Thoracic aorta (tissue), 2 donors: ENCODE measurements at regions not wholly inside any gene's neighbourhood (a gene's known extent, or its start where the extent isn't known, plus 50 kb on each side); places are given as distances from the start of the nearest gene placed in this dataset.
"Not testable (repeated sequence)": the region's sequence is repeated elsewhere in the genome, so short reads cannot be mapped to it uniquely, and the experiment has no call there.

Experiments used
- ATAC-seq: fragments of 150-250 bp; one replicate; pipeline ENCODE4 v1.8.0; 2017; ENCODE audit warnings: low read depth; ENCODE audit not compliant: insufficient number of reproducible peaks, low FRiP score
- DNase-seq: peaks from one replicate; pipeline ENCODE4 v3.0.0-alpha.2; 2020; ENCODE audit warnings: low spot score
- H3K27ac ChIP-seq, 2 donors: fragments of 200-600 bp; sonication (generic); 1 replicate in 1 of 2; 2 replicates in 1 of 2; pipeline ENCODE4 v1.5.1; 2016; ENCODE audit warnings: mild to moderate bottlenecking in 2 of 2, moderate library complexity in 2 of 2
- H3K27me3 ChIP-seq: fragments of 200-600 bp; sonication (generic); replicated peaks from 2 replicates; pipeline ENCODE4 v1.6.0; 2016; ENCODE audit warnings: mild to moderate bottlenecking; ENCODE audit not compliant: insufficient read depth
- H3K36me3 ChIP-seq: fragments of 200-600 bp; sonication (generic); one replicate; pipeline ENCODE4 v1.5.1; 2016
- H3K4me1 ChIP-seq, 2 donors: fragments of 200-600 bp; sonication (generic); 1 replicate in 1 of 2; 2 replicates in 1 of 2; pipeline versions ENCODE4 v1.5.1 to v1.6.0; 2016; ENCODE audit warnings: low read depth in 2 of 2, mild to moderate bottlenecking in 1 of 2; ENCODE audit not compliant: control insufficient read depth in 1 of 2
- H3K4me3 ChIP-seq: fragments of 200-600 bp; sonication (generic); 2 replicates; pipeline ENCODE4 v1.5.1; 2016; ENCODE audit warnings: mild to moderate bottlenecking
- H3K9me3 ChIP-seq: fragments of 200-600 bp; sonication (generic); 2 replicates; pipeline ENCODE4 v1.5.1; 2016
- TF ChIP-seq, protein P1 (sequence below): fragments of 200-600 bp; sonication (generic); IDR thresholded peaks from one replicate; pipeline ENCODE4 v1.5.1; 2019; ENCODE audit warnings: antibody characterized with exemption

DNA sequence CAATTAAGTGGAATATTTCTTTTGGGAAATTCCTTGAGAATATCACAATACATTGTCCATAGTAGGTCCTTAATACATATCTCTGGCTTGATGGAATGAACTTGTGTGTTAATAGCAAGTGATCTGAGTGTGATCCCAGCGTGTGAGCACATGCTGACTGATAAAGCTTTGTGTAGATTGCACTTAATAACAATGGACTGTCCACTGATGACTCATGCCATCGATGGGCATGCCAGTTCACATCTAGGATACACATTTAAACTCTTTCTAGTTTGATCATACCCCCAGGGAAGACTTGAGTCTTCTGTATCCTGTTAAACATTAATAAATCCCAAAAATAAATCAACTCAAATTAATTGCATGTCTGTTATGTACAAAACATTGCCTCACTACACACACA, 454.3 kb upstream of the SPTLC3 start:
- H3K9me3 ChIP-seq, result no peaks in the 10 kb centered on the region
- no peaks in the 10 kb centered on the region for H3K4me1 ChIP-seq
- H3K36me3 ChIP-seq, result no peaks in the 10 kb centered on the region
- H3K27me3 ChIP-seq, result no peaks in the 10 kb centered on the region
- no peak for ATAC-seq
- TF ChIP-seq, protein P1, sequence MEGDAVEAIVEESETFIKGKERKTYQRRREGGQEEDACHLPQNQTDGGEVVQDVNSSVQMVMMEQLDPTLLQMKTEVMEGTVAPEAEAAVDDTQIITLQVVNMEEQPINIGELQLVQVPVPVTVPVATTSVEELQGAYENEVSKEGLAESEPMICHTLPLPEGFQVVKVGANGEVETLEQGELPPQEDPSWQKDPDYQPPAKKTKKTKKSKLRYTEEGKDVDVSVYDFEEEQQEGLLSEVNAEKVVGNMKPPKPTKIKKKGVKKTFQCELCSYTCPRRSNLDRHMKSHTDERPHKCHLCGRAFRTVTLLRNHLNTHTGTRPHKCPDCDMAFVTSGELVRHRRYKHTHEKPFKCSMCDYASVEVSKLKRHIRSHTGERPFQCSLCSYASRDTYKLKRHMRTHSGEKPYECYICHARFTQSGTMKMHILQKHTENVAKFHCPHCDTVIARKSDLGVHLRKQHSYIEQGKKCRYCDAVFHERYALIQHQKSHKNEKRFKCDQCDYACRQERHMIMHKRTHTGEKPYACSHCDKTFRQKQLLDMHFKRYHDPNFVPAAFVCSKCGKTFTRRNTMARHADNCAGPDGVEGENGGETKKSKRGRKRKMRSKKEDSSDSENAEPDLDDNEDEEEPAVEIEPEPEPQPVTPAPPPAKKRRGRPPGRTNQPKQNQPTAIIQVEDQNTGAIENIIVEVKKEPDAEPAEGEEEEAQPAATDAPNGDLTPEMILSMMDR, result no peak
- H3K4me3 ChIP-seq, result no peak overlapping the region
- no peak for DNase-seq
- H3K27ac ChIP-seq, result no peak overlapping the region

DNA sequence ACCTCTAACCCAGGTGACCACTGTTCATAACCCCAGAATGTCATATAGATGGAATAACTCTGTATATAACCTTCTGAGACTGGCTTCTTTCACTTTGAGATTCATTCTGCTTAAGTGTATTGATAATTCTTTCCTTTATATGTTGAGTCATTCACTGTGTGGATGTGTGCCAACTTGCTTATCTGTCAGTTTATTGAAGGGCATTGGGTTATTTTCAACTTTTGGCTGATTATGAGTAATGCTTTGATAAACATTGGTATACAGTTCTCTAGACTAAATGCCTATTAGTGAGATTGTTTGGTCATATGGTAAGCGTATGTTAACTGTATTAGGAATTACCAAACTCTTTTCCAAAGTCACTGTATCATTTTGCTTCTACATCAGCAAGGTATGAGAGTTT, 453.4 kb upstream of the SPTLC3 start:
- no peak for DNase-seq
- no peak for ATAC-seq
- TF ChIP-seq, protein P1, result no peak

DNA sequence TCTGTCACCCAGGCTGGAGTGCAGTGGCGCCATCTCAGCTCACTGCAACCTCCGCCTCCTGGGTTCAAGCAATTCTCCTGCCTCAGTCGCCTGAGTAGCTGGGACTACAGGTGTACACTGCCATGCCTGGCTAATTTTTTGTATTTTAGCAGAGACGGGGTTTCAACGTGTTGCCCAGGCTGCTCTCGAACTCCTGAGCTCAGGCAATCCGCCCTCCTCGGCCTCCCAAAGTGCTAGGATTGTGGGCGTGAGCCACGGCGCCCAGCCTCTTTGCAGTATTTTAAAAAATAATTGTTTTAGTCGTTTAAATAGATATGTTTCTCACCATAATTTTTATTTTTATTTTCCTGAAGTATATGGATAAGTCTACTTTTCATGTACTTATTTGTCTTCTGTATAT, 452.9 kb upstream of the SPTLC3 start:
- not testable (repeated sequence) for H3K9me3 ChIP-seq, H3K27ac ChIP-seq, ATAC-seq, H3K4me1 ChIP-seq, DNase-seq, H3K36me3 ChIP-seq, H3K27me3 ChIP-seq, H3K4me3 ChIP-seq

More for the DNA sequence above, 453.4 kb upstream of the SPTLC3 start:
- no peak overlapping the region for H3K4me3 ChIP-seq
- H3K9me3 ChIP-seq, result no peaks in the 10 kb centered on the region
- no peak overlapping the region for H3K27ac ChIP-seq
- H3K36me3 ChIP-seq, result no peaks in the 10 kb centered on the region
- H3K27me3 ChIP-seq, result no peaks in the 10 kb centered on the region
- no peaks in the 10 kb centered on the region for H3K4me1 ChIP-seq

DNA sequence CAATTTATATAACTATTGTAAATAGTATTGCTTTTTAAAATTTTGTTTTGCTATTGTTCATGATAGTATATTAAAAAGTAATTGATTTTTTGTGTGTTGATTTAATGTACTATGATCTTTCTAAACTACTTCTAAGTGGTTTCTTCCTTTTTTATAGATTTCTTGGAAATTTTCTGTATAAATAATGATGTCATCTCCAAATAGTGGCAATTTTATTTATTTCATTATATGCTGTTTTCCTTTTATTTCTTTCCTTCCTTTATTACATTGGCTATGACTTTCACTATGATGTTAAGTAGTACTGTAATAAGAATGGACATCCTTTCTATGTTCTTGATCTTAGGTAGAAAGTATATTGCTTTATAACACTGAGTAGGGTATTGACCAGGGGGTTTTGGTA, 451.5 kb upstream of the SPTLC3 start:
- no peak for ATAC-seq

DNA sequence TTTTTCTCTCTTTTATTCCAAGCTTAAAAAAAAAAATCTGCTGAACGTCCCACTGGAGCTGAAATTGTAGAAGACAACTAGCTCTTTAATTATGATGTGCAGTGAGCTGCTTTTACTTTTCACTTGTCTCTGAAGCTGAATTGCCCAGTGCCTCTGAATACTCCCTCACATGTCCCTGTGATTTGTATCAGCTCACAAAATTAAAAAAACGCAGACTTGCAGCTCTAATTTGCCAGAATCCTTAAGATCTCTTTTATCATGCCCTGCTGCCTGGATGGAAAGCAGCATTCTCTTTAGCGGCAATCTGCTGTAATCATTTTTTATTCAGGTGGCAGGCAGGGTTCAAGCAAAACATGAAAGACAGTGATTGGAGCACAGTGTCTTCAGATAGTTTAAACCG, 443.8 kb upstream of the SPTLC3 start:
- Histone ChIP-seq H3K9me3 (peaks cover 6% of the 10 kb centered on the region), H3K4me1 (no peaks in the 10 kb centered on the region), H3K36me3 (no peaks in the 10 kb centered on the region), H3K27me3 (no peaks in the 10 kb centered on the region), H3K27ac (no peak overlapping the region), H3K4me3 (no peak overlapping the region)
- no peak for DNase-seq
- TF ChIP-seq, protein P1, result no peak
- no peak for ATAC-seq

More for the DNA sequence above, 451.5 kb upstream of the SPTLC3 start:
- Histone ChIP-seq H3K36me3 (no peaks in the 10 kb centered on the region), H3K4me1 (no peaks in the 10 kb centered on the region), H3K4me3 (no peak overlapping the region), H3K27ac (no peak overlapping the region), H3K27me3 (no peaks in the 10 kb centered on the region), H3K9me3 (peaks cover 6% of the 10 kb centered on the region)
- TF ChIP-seq, protein P1, result no peak
- DNase-seq, result no peak

DNA sequence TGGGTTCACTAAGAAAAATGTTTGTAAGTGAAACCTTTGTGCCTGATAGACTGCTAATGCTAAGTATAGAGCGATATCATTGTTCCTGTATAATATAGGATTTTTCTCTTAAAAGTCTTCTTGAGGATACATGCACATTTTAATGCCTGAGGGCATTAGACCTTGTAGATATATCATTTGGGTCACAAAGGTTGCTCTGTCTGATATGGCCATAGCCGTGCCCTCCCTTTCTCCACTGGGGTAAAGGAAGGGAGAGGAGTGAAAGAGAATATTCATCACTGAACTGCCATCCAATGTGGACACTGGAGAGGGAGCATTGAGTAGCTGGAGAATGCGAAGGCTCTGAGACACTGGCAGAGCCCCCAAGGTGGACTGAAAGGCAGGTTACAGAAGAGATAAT, 442.2 kb upstream of the SPTLC3 start:
- ATAC-seq, result no peak
- H3K27ac ChIP-seq, result no peak overlapping the region

More for the DNA sequence above, 442.2 kb upstream of the SPTLC3 start:
- H3K36me3 ChIP-seq, result no peaks in the 10 kb centered on the region
- no peaks in the 10 kb centered on the region for H3K27me3 ChIP-seq
- TF ChIP-seq, protein P1, result no peak
- no peaks in the 10 kb centered on the region for H3K4me1 ChIP-seq
- H3K4me3 ChIP-seq, result no peak overlapping the region
- no peak for DNase-seq
- H3K9me3 ChIP-seq, result no peaks in the 10 kb centered on the region
